ENCODE measurements at regions not wholly inside any gene's neighbourhood (a gene's known extent, or its start where the extent isn't known, plus 50 kb on each side); places are given as distances from the start of the nearest gene placed in this dataset.

- Histone ChIP-seq H3K27me3 (ENCODE audit: control insufficient read depth, insufficient read depth, low read length) (peaks cover 7% of the 10 kb centered on the region), H3K36me3 (ENCODE audit: control insufficient read depth, insufficient read depth, low read length) (no peaks in the 10 kb centered on the region), H3K4me3 (ENCODE audit: low read depth, low read length) (no peak overlapping the region)
- TF ChIP-seq CTCF (IDR thresholded peaks at IDR 0.05; ENCODE audit: insufficient read depth, low read length, poor library complexity, severe bottlenecking), result no peak
- DNase-seq (ENCODE audit: low read depth), result no peak
Observed at GRCh38 chr16:49910541-49911071, 54.7 kb upstream of the ZNF423 start.

GRCh38 chr16:49911430-49911829 lies 55.5 kb upstream of the ZNF423 start:
- no peak overlapping the region for H3K4me3 ChIP-seq (ENCODE audit: low read depth, low read length)
- H3K27me3 ChIP-seq (ENCODE audit: control insufficient read depth, insufficient read depth, low read length), result peaks cover 7% of the 10 kb centered on the region
- no peaks in the 10 kb centered on the region for H3K36me3 ChIP-seq (ENCODE audit: control insufficient read depth, insufficient read depth, low read length)
- TF ChIP-seq CTCF (IDR thresholded peaks at IDR 0.05; ENCODE audit: insufficient read depth, low read length, poor library complexity, severe bottlenecking), result no peak
- DNase-seq (ENCODE audit: low read depth), result no peak

GRCh38 chr16:49912721-49913120 lies 56.8 kb upstream of the ZNF423 start:
- H3K36me3 ChIP-seq (ENCODE audit: control insufficient read depth, insufficient read depth, low read length), result no peaks in the 10 kb centered on the region
- H3K4me3 ChIP-seq (ENCODE audit: low read depth, low read length), result no peak overlapping the region
- DNase-seq (ENCODE audit: low read depth), result no peak
- TF ChIP-seq CTCF (IDR thresholded peaks at IDR 0.05; ENCODE audit: insufficient read depth, low read length, poor library complexity, severe bottlenecking), result no peak
- peaks cover 7% of the 10 kb centered on the region for H3K27me3 ChIP-seq (ENCODE audit: control insufficient read depth, insufficient read depth, low read length)

GRCh38 chr16:49913720-49914119 lies 57.8 kb upstream of the ZNF423 start:
- peaks cover 7% of the 10 kb centered on the region for H3K27me3 ChIP-seq (ENCODE audit: control insufficient read depth, insufficient read depth, low read length)
- DNase-seq (ENCODE audit: low read depth), result no peak
- no peaks in the 10 kb centered on the region for H3K36me3 ChIP-seq (ENCODE audit: control insufficient read depth, insufficient read depth, low read length)
- no peak for TF ChIP-seq CTCF (IDR thresholded peaks at IDR 0.05; ENCODE audit: insufficient read depth, low read length, poor library complexity, severe bottlenecking)
- no peak overlapping the region for H3K4me3 ChIP-seq (ENCODE audit: low read depth, low read length)

- H3K36me3 ChIP-seq (ENCODE audit: control insufficient read depth, insufficient read depth, low read length), result no peaks in the 10 kb centered on the region
- no peak overlapping the region for H3K4me3 ChIP-seq (ENCODE audit: low read depth, low read length)
- no peak for TF ChIP-seq CTCF (IDR thresholded peaks at IDR 0.05; ENCODE audit: insufficient read depth, low read length, poor library complexity, severe bottlenecking)
- peaks cover 7% of the 10 kb centered on the region for H3K27me3 ChIP-seq (ENCODE audit: control insufficient read depth, insufficient read depth, low read length)
- DNase-seq (ENCODE audit: low read depth), result no peak
Observed at GRCh38 chr16:49914657-49915056, 58.7 kb upstream of the ZNF423 start.

- TF ChIP-seq CTCF (IDR thresholded peaks at IDR 0.05; ENCODE audit: insufficient read depth, low read length, poor library complexity, severe bottlenecking), result no peak
- Histone ChIP-seq H3K36me3 (ENCODE audit: control insufficient read depth, insufficient read depth, low read length) (no peaks in the 10 kb centered on the region), H3K4me3 (ENCODE audit: low read depth, low read length) (no peak overlapping the region), H3K27me3 (ENCODE audit: control insufficient read depth, insufficient read depth, low read length) (no peaks in the 10 kb centered on the region)
- no peak for DNase-seq (ENCODE audit: low read depth)
Observed at GRCh38 chr16:49918257-49918656, 62.3 kb upstream of the ZNF423 start.

Data from kidney epithelial cell (primary cell).